PC-3 (cell line): ENCODE measurements at regions not wholly inside any gene's neighbourhood (a gene's known extent, or its start where the extent isn't known, plus 50 kb on each side); places are given as distances from the start of the nearest gene placed in this dataset.

Source experiments
- EZH2 ChIP-seq: fragments of 300-600 bp; sonication (generic); IDR thresholded peaks from one replicate; pipeline ENCODE4 v1.6.1; 2017; ENCODE audit warnings: antibody characterized with exemption, mild to moderate bottlenecking, low read length; ENCODE audit not compliant: unreplicated experiment
- TF ChIP-seq, protein P1 (sequence below): fragments of 300-600 bp; sonication (generic); conservative IDR thresholded peaks from 2 replicates; pipeline ENCODE4 v1.5.1; 2017; ENCODE audit warnings: antibody characterized with exemption, low read depth, mild to moderate bottlenecking, low read length

DNA sequence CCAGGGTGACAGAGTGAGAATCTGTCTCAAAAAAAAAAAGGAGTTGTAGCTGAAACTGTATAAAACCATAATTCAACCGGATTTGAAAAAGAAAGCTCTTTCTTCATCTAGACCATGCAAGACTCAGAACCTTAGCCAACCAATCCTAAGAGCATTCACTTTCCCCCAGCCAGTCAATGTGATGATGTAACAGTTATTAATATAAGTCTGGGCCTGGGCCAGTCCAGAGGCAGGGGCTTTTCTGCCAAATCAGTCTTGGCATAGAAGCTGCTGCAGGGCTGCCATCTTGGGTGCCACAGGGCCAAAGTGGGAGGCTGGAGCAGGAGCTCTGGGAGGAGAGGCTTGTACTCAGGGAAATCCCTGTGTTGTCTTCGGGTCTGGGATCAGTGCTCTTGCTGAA is 288.4 kb downstream of the CLIC5 start:
- TF ChIP-seq EZH2: no peak
- TF ChIP-seq, protein P1, sequence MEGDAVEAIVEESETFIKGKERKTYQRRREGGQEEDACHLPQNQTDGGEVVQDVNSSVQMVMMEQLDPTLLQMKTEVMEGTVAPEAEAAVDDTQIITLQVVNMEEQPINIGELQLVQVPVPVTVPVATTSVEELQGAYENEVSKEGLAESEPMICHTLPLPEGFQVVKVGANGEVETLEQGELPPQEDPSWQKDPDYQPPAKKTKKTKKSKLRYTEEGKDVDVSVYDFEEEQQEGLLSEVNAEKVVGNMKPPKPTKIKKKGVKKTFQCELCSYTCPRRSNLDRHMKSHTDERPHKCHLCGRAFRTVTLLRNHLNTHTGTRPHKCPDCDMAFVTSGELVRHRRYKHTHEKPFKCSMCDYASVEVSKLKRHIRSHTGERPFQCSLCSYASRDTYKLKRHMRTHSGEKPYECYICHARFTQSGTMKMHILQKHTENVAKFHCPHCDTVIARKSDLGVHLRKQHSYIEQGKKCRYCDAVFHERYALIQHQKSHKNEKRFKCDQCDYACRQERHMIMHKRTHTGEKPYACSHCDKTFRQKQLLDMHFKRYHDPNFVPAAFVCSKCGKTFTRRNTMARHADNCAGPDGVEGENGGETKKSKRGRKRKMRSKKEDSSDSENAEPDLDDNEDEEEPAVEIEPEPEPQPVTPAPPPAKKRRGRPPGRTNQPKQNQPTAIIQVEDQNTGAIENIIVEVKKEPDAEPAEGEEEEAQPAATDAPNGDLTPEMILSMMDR: no peak
